Gastrocnemius medialis (tissue), 4 donors: ENCODE measurements at regions not wholly inside any gene's neighbourhood (a gene's known extent, or its start where the extent isn't known, plus 50 kb on each side); places are given as distances from the start of the nearest gene placed in this dataset.

Source experiments
- ATAC-seq, 2 donors: fragments of 150-250 bp; one replicate each; pipeline ENCODE4 v1.9.1; 2016
- DNase-seq, 2 donors: peaks; one replicate each; pipeline ENCODE4 v3.0.0-alpha.2; 2019
- H3K27ac ChIP-seq, 4 donors: fragments of 200-600 bp; sonication (generic); 1 replicate in 1 of 4; 2 replicates in 3 of 4; pipeline ENCODE4 v1.5.1; 2016 to 2018; ENCODE audit warnings: mild to moderate bottlenecking in 2 of 4, moderate library complexity in 1 of 4
- H3K27me3 ChIP-seq, 3 donors: fragments of 200-600 bp; sonication (generic) in 2 of 3; 1 replicate in 1 of 3; 2 replicates in 2 of 3; pipeline versions ENCODE4 v1.5.1 to v1.6.0; 2016 to 2019; ENCODE audit warnings: mild to moderate bottlenecking in 1 of 3, moderate library complexity in 1 of 3
- H3K36me3 ChIP-seq, 2 donors: fragments of 200-600 bp; sonication (generic) in 1 of 2; one replicate each; pipeline ENCODE4 v1.5.1; 2017 to 2018
- H3K4me1 ChIP-seq, 2 donors: fragments of 200-600 bp; sonication (generic) in 1 of 2; one replicate each; pipeline ENCODE4 v1.5.1; 2016 to 2017; ENCODE audit warnings: mild to moderate bottlenecking in 2 of 2
- H3K4me3 ChIP-seq, 4 donors: fragments of 200-600 bp; sonication (generic) in 3 of 4; 1 replicate in 1 of 4; 2 replicates in 3 of 4; pipeline ENCODE4 v1.5.1; 2016 to 2019; ENCODE audit warnings: mild to moderate bottlenecking in 2 of 4
- H3K9me3 ChIP-seq, 3 donors: fragments of 200-600 bp; sonication (generic) in 2 of 3; 1 replicate in 1 of 3; 2 replicates in 2 of 3; pipeline ENCODE4 v1.5.1; 2016 to 2019
- POLR2A ChIP-seq, 2 donors: fragments of 450-650 bp; IDR thresholded peaks; one replicate each; pipeline ENCODE4 v1.6.1; 2017; ENCODE audit warnings: antibody characterized with exemption in 2 of 2, mild to moderate bottlenecking in 2 of 2, moderate library complexity in 2 of 2
- in situ Hi-C, 4 donors: fragments of 200-750 bp; cut with MboI; loops; one replicate each; pipeline versions ENCODE4 v1.15.0 to v1.8.0; 2017; ENCODE audit warnings: low sequenced_read_pairs in 4 of 4
- intact Hi-C: fragments of 100-400 bp; cut with DNase I; formaldehyde crosslinking; loops from one replicate; pipeline ENCODE4 v1.15.1; 2023; ENCODE audit warnings: low total_unique reads
- TF ChIP-seq, protein P1 (sequence below), 5 experiments: fragments of 450-650 bp in 3 of 5; fragments of 200-600 bp in 2 of 5; sonication (generic) in 2 of 5; IDR thresholded peaks in 4 of 5; conservative IDR thresholded peaks in 1 of 5; 1 replicate in 4 of 5; 2 replicates in 1 of 5; pipeline ENCODE4 v1.5.1; 2016 to 2019; ENCODE audit warnings: antibody characterized with exemption in 5 of 5, mild to moderate bottlenecking in 3 of 5, moderate library complexity in 3 of 5

GRCh38 chr2:217742841-217743240, 260.0 kb downstream of the TNS1 start:
- H3K36me3 ChIP-seq: no peaks in the 10 kb centered on the region

GRCh38 chr2:217742276-217742675, 260.5 kb downstream of the TNS1 start:
- ATAC-seq: no peak
- TF ChIP-seq POLR2A (IDR thresholded peaks at IDR 0.05): no peak
- TF ChIP-seq, protein P1, sequence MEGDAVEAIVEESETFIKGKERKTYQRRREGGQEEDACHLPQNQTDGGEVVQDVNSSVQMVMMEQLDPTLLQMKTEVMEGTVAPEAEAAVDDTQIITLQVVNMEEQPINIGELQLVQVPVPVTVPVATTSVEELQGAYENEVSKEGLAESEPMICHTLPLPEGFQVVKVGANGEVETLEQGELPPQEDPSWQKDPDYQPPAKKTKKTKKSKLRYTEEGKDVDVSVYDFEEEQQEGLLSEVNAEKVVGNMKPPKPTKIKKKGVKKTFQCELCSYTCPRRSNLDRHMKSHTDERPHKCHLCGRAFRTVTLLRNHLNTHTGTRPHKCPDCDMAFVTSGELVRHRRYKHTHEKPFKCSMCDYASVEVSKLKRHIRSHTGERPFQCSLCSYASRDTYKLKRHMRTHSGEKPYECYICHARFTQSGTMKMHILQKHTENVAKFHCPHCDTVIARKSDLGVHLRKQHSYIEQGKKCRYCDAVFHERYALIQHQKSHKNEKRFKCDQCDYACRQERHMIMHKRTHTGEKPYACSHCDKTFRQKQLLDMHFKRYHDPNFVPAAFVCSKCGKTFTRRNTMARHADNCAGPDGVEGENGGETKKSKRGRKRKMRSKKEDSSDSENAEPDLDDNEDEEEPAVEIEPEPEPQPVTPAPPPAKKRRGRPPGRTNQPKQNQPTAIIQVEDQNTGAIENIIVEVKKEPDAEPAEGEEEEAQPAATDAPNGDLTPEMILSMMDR (IDR thresholded peaks at IDR 0.05 in 4 of 5, conservative IDR thresholded peaks at IDR 0.05 in 1 of 5): no peak
- Histone ChIP-seq H3K4me3 (no peak overlapping the region), H3K27me3 (no peaks in the 10 kb centered on the region), H3K9me3 (no peaks in the 10 kb centered on the region), H3K36me3 (no peaks in the 10 kb centered on the region), H3K4me1 (peaks cover 0 to 5% of the 10 kb centered on the region in 2 donors), H3K27ac (peak overlapping the region in 1 of 4 donors; percentile 43)
- in situ Hi-C loops (loop anchor here in 1 of 4 donors (25.0 kb wide), 1 partner anchor 1230 kb away; no protein-coding TSS in a partner anchor), intact Hi-C loops (no loop called here)
- DNase-seq: no peak

More at GRCh38 chr2:217742841-217743240, 260.0 kb downstream of the TNS1 start:
- no peak for TF ChIP-seq POLR2A (IDR thresholded peaks at IDR 0.05)
- TF ChIP-seq, protein P1 (IDR thresholded peaks at IDR 0.05 in 4 of 5, conservative IDR thresholded peaks at IDR 0.05 in 1 of 5): no peak
- DNase-seq (no peak), ATAC-seq (no peak)
- intact Hi-C loops: no loop called here
- H3K27me3 ChIP-seq: no peaks in the 10 kb centered on the region
- no peak overlapping the region for H3K4me3 ChIP-seq
- H3K27ac ChIP-seq: no peak overlapping the region
- in situ Hi-C loops: loop anchor here in 1 of 4 donors (25.0 kb wide), 1 partner anchor 1231 kb away; no protein-coding TSS in a partner anchor
- no peaks in the 10 kb centered on the region for H3K9me3 ChIP-seq
- peaks cover 0 to 5% of the 10 kb centered on the region in 2 donors for H3K4me1 ChIP-seq

DNA sequence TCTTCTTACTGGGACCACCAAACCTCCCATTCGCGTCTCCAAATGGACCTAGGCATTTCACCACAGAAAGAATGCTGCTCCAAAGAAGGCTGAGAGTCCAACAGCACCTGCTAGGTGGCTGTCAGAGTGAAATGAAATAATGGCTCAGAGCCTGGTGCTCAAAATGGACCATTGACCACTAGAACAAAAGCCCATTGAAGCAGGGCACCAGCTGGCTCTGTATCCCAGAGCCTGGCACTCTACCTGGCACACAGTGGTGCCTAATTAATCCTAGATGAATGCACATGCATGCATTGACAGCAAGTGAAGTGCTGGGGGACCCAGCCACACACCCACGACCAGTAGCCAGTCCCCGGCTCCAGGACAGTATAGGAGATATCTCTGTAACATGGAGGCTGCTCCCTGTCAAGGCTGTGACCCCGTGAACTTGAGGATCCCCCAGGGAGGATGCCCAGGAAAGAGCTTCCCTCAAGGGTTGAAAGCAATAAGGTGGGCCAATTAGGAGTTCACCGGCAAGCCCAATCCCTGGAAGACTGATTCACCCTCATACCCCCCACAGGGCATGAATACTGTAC, 261.3 kb downstream of the TNS1 start:
- DNase-seq (no peak), ATAC-seq (no peak)
- Histone ChIP-seq H3K9me3 (no peaks in the 10 kb centered on the region), H3K4me1 (peaks cover 2 to 5% of the 10 kb centered on the region in 2 donors), H3K4me3 (no peak overlapping the region), H3K27me3 (no peaks in the 10 kb centered on the region), H3K36me3 (no peaks in the 10 kb centered on the region), H3K27ac (no peak overlapping the region)
- in situ Hi-C loops (loop anchor here in 1 of 4 donors (25.0 kb wide), 1 partner anchor 1229 kb away; no protein-coding TSS in a partner anchor), intact Hi-C loops (no loop called here)
- no peak for TF ChIP-seq POLR2A (IDR thresholded peaks at IDR 0.05)
- TF ChIP-seq, protein P1 (IDR thresholded peaks at IDR 0.05 in 4 of 5, conservative IDR thresholded peaks at IDR 0.05 in 1 of 5): no peak

DNA sequence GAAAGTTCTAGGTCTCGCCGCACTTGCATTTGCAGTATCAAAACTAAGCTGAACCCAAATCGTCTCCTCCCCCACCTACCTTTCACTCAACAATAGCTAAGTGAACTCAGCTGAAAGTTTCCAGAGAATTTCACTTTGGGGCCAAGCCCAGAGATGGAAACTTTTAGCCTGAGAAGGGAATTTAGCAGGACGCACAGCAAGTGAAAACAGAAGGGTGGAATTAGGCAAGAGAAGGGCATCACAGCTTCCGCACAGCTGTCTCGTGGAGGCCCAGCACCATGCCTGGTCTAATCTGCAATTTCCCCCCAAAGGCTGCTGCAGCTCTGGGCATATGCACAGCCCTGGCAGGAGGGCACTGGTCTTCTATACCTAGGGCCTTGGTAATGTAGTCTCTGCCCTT, 262.0 kb downstream of the TNS1 start:
- Histone ChIP-seq H3K27me3 (no peaks in the 10 kb centered on the region), H3K4me3 (no peak overlapping the region), H3K36me3 (no peaks in the 10 kb centered on the region), H3K27ac (peak overlapping the region; percentile 10 to 64 (median 48)), H3K9me3 (no peaks in the 10 kb centered on the region), H3K4me1 (peaks cover 9 to 13% of the 10 kb centered on the region in 2 donors)
- no peak for TF ChIP-seq POLR2A (IDR thresholded peaks at IDR 0.05)
- TF ChIP-seq, protein P1 (IDR thresholded peaks at IDR 0.05 in 4 of 5, conservative IDR thresholded peaks at IDR 0.05 in 1 of 5): no peak
- intact Hi-C loops (no loop called here), in situ Hi-C loops (loop anchor here in 1 of 4 donors (25.0 kb wide), 1 partner anchor 1228 kb away; no protein-coding TSS in a partner anchor)
- DNase-seq (no peak), ATAC-seq (peak in 1 of 2 donors; percentile 26)
